H1 (cell line): ENCODE measurements at regions not wholly inside any gene's neighbourhood (a gene's known extent, or its start where the extent isn't known, plus 50 kb on each side); places are given as distances from the start of the nearest gene placed in this dataset.

Source experiments
- CTCF ChIA-PET: fragments of 300-600 bp; sonication (Branson Sonifier 250); formaldehyde crosslinking; loops from one replicate; lab custom pipeline; 2021; ENCODE audit not compliant: partially characterized antibody; lab: Charles Lee
- POLR2A ChIA-PET: fragments of 300-600 bp; sonication (Branson Sonifier 250); formaldehyde crosslinking; loops from one replicate; lab custom pipeline; 2021; ENCODE audit warnings: inconsistent platforms; ENCODE audit not compliant: partially characterized antibody; lab: Charles Lee
- DNase-seq, 2 experiments: peaks; one replicate each; pipeline versions ENCODE4 v3.0.0 to v3.0.0-alpha.2; 2010 to 2022; ENCODE audit warnings: low spot score in 2 of 2, low read depth in 1 of 2, mixed read lengths in 1 of 2
- FAIRE-seq: peaks from 2 replicates; lab custom pipeline; 2011; peaks lifted over from hg19 to GRCh38; lab: Jason Lieb, UNC
- H2AFZ ChIP-seq: 2 replicates; pipeline ENCODE4 v1.8.1; 2012; ENCODE audit warnings: low read length, inconsistent platforms
- H2AK5ac ChIP-seq: 2 replicates; pipeline ENCODE4 v1.6.1; 2013; ENCODE audit warnings: low read depth, low read length
- H2BK120ac ChIP-seq: replicated peaks from 2 replicates; pipeline ENCODE3; 2013; ENCODE audit warnings: low read depth, low read length, inconsistent platforms
- H2BK12ac ChIP-seq: 2 replicates; pipeline ENCODE4 v1.6.1; 2013; ENCODE audit warnings: low read depth, low read length
- H2BK15ac ChIP-seq: 2 replicates; pipeline ENCODE4 v1.6.1; 2013; ENCODE audit warnings: low read length
- H2BK20ac ChIP-seq: 2 replicates; pipeline ENCODE4 v1.6.1; 2013; ENCODE audit warnings: low read length
- H2BK5ac ChIP-seq: 2 replicates; pipeline ENCODE4 v1.6.1; 2013; ENCODE audit warnings: low read depth, low read length
- H3K14ac ChIP-seq: 2 replicates; pipeline ENCODE4 v1.6.1; 2013; ENCODE audit warnings: inconsistent platforms; ENCODE audit not compliant: insufficient read length
- H3K18ac ChIP-seq: 2 replicates; pipeline ENCODE4 v1.6.1; 2013; ENCODE audit warnings: low read length; ENCODE audit errors: extremely low read depth
- H3K23ac ChIP-seq: 2 replicates; pipeline ENCODE4 v1.6.1; 2013; ENCODE audit warnings: inconsistent platforms; ENCODE audit not compliant: insufficient read length
- H3K23me2 ChIP-seq: 2 replicates; pipeline ENCODE4 v1.6.1; 2013; ENCODE audit warnings: low read depth, low read length
- H3K27ac ChIP-seq: 2 replicates; pipeline ENCODE4 v1.6.1; 2011; ENCODE audit warnings: low read depth, low read length, inconsistent platforms
- H3K27me3 ChIP-seq, 4 experiments: replicated peaks in 1 of 4; 1 replicate in 1 of 4; 2 replicates in 3 of 4; pipeline versions ENCODE4 v1.6.1 to v1.8.1; 2011 to 2013; ENCODE audit warnings: low read length in 3 of 4, mild to moderate bottlenecking in 3 of 4, inconsistent platforms in 2 of 4, mixed read lengths in 2 of 4, moderate library complexity in 1 of 4; ENCODE audit not compliant: control insufficient read depth in 3 of 4, insufficient read depth in 3 of 4; ENCODE audit errors: extremely low read depth in 1 of 4
- H3K36me3 ChIP-seq, 4 experiments: 2 replicates each; pipeline versions ENCODE4 v1.6.1 to v1.8.1; 2011 to 2013; ENCODE audit warnings: mild to moderate bottlenecking in 4 of 4, low read length in 3 of 4, moderate library complexity in 2 of 4, control low read depth in 1 of 4, inconsistent platforms in 1 of 4; ENCODE audit not compliant: insufficient read depth in 4 of 4, control insufficient read depth in 2 of 4
- H3K4ac ChIP-seq: replicated peaks from 2 replicates; pipeline ENCODE3; 2013; ENCODE audit warnings: low read length, low read depth, mixed read lengths, inconsistent platforms; ENCODE audit not compliant: insufficient read length
- H3K4me1 ChIP-seq, 4 experiments: replicated peaks in 1 of 4; 1 replicate in 1 of 4; 2 replicates in 3 of 4; pipeline versions ENCODE4 v1.6.1 to v1.8.1; 2011 to 2013; ENCODE audit warnings: low read length in 3 of 4, inconsistent platforms in 2 of 4, mixed read lengths in 1 of 4; ENCODE audit not compliant: insufficient read depth in 4 of 4, control insufficient read depth in 3 of 4
- H3K4me2 ChIP-seq, 2 experiments: 2 replicates each; pipeline versions ENCODE4 v1.6.1 to v1.8.1; 2011 to 2013; ENCODE audit warnings: low read depth in 2 of 2, low read length in 2 of 2, control low read depth in 1 of 2, inconsistent platforms in 1 of 2, mild to moderate bottlenecking in 1 of 2; ENCODE audit not compliant: insufficient read depth in 1 of 2
- H3K4me3 ChIP-seq, 4 experiments: fragments of 200-600, 300-600 bp in 1 of 4; sonication (generic), shearing (Covaris generic), sonication (Bioruptor Twin) in 1 of 4; 2 replicates each; pipeline versions ENCODE4 v1.5.1 to v1.8.1; 2011 to 2016; ENCODE audit warnings: low read length in 4 of 4, low read depth in 3 of 4, control low read depth in 2 of 4, inconsistent platforms in 2 of 4, mild to moderate bottlenecking in 2 of 4, mixed read lengths in 1 of 4, moderate library complexity in 1 of 4; ENCODE audit not compliant: insufficient read depth in 2 of 4; ENCODE audit errors: extremely low read depth in 1 of 4
- H3K56ac ChIP-seq: replicated peaks from 2 replicates; pipeline ENCODE3; 2013; ENCODE audit warnings: low read depth, mild to moderate bottlenecking, mixed read lengths, low read length, inconsistent platforms; ENCODE audit not compliant: insufficient read length
- H3K79me1 ChIP-seq: 2 replicates; pipeline ENCODE4 v1.6.1; 2013; ENCODE audit warnings: low read depth, low read length, control low read depth
- H3K79me2 ChIP-seq, 2 experiments: 2 replicates each; pipeline versions ENCODE4 v1.6.1 to v1.8.1; 2012 to 2013; ENCODE audit warnings: low read length in 2 of 2, mild to moderate bottlenecking in 2 of 2, inconsistent platforms in 1 of 2; ENCODE audit not compliant: insufficient read depth in 2 of 2, control insufficient read depth in 1 of 2
- H3K9ac ChIP-seq, 4 experiments: replicated peaks in 1 of 4; 1 replicate in 1 of 4; 2 replicates in 3 of 4; pipeline versions ENCODE4 v1.6.1 to v1.8.1; 2011 to 2013; ENCODE audit warnings: low read depth in 3 of 4, low read length in 3 of 4, control low read depth in 2 of 4, mild to moderate bottlenecking in 2 of 4, moderate library complexity in 2 of 4, inconsistent platforms in 1 of 4; ENCODE audit errors: extremely low read depth in 1 of 4
- H3K9me3 ChIP-seq, 2 experiments: 2 replicates each; pipeline versions ENCODE4 v1.6.1 to v1.8.1; 2012 to 2013; ENCODE audit warnings: mild to moderate bottlenecking in 2 of 2, moderate library complexity in 2 of 2, control low read depth in 1 of 2, inconsistent platforms in 1 of 2, low read depth in 1 of 2, low read length in 1 of 2, mixed read lengths in 1 of 2; ENCODE audit not compliant: insufficient read depth in 2 of 2
- H4K20me1 ChIP-seq, 2 experiments: replicated peaks in 1 of 2; 2 replicates each; pipeline versions ENCODE3 to v1.8.1; 2011 to 2013; ENCODE audit warnings: inconsistent platforms in 2 of 2, low read length in 2 of 2, mild to moderate bottlenecking in 1 of 2; ENCODE audit not compliant: insufficient read depth in 2 of 2, control insufficient read depth in 1 of 2
- H4K5ac ChIP-seq: 2 replicates; pipeline ENCODE4 v1.6.1; 2013; ENCODE audit warnings: low read length, low read depth, mixed read lengths, inconsistent platforms; ENCODE audit not compliant: insufficient read length
- H4K8ac ChIP-seq: 2 replicates; pipeline ENCODE4 v1.8.0; 2013; ENCODE audit warnings: mild to moderate bottlenecking, moderate library complexity, low read length, inconsistent platforms; ENCODE audit not compliant: insufficient read depth; ENCODE audit errors: extremely low read depth
- H4K91ac ChIP-seq: replicated peaks from 2 replicates; pipeline ENCODE3; 2013; ENCODE audit warnings: low read length, mixed read lengths, inconsistent platforms; ENCODE audit not compliant: insufficient read length
- CBX5 ChIP-seq: fragments of 300-800, 300-1000 bp; sonication (generic); IDR thresholded peaks from 2 replicates; pipeline ENCODE4 v1.7.1; 2016; ENCODE audit warnings: antibody characterized with exemption, low read length, low read depth
- CBX8 ChIP-seq: fragments of 300-800, 300-1000 bp; sonication (generic); IDR thresholded peaks from 2 replicates; pipeline ENCODE4 v1.7.1; 2016; ENCODE audit warnings: low read depth, low read length, borderline replicate concordance
- CHD2 ChIP-seq: IDR thresholded peaks from 2 replicates; pipeline ENCODE4 v1.6.1; 2012; ENCODE audit warnings: low read length, improper control_type of control experiment
- GTF2F1 ChIP-seq: IDR thresholded peaks from 2 replicates; pipeline ENCODE4 v1.6.1; 2012; ENCODE audit warnings: low read depth, low read length, improper control_type of control experiment, borderline replicate concordance
- HDAC6 ChIP-seq: IDR thresholded peaks from one replicate; pipeline ENCODE4 v1.7.1; 2012; ENCODE audit warnings: low read depth, mild to moderate bottlenecking, inconsistent platforms, low read length, moderate library complexity
- JUND ChIP-seq: IDR thresholded peaks from 2 replicates; pipeline ENCODE4 v1.6.1; 2011; ENCODE audit warnings: mild to moderate bottlenecking, improper control_type of control experiment, low read length
- NRF1 ChIP-seq: IDR thresholded peaks from 2 replicates; pipeline ENCODE4 v1.6.1; 2011; ENCODE audit warnings: mild to moderate bottlenecking, low read depth, low read length, improper control_type of control experiment
- PHF8 ChIP-seq: fragments of 200-600 bp; sonication (generic); conservative IDR thresholded peaks from 2 replicates; pipeline ENCODE4 v1.7.1; 2012; ENCODE audit warnings: low read depth, mild to moderate bottlenecking, inconsistent platforms, low read length, moderate library complexity
- POLR2A ChIP-seq, 2 experiments: IDR thresholded peaks; 1 replicate in 1 of 2; 2 replicates in 1 of 2; pipeline ENCODE4 v1.6.1; 2011; ENCODE audit warnings: low read depth in 2 of 2, low read length in 2 of 2, mild to moderate bottlenecking in 2 of 2; ENCODE audit errors: control extremely low read depth in 1 of 2
- RFX5 ChIP-seq: IDR thresholded peaks from 2 replicates; pipeline ENCODE4 v1.6.1; 2011; ENCODE audit warnings: low read depth, low read length, improper control_type of control experiment, borderline replicate concordance
- SP4 ChIP-seq: IDR thresholded peaks from 2 replicates; pipeline ENCODE4 v1.6.1; 2012; ENCODE audit warnings: low read length, inconsistent platforms
- TAF7 ChIP-seq: optimal IDR thresholded peaks from 2 replicates; pipeline ENCODE3; 2011; ENCODE audit warnings: low read depth, mild to moderate bottlenecking, inconsistent platforms, low read length, moderate library complexity, borderline replicate concordance
- TBP ChIP-seq: IDR thresholded peaks from 2 replicates; pipeline ENCODE4 v1.6.1; 2011; ENCODE audit warnings: low read depth, low read length, improper control_type of control experiment
- ZNF274 ChIP-seq: IDR thresholded peaks from 2 replicates; pipeline ENCODE4 v1.7.0; 2012; ENCODE audit warnings: low read length, borderline replicate concordance; ENCODE audit errors: extremely low read depth
- TF ChIP-seq, protein P1 (sequence below): IDR thresholded peaks from 2 replicates; pipeline ENCODE4 v1.6.1; 2011; ENCODE audit warnings: low read depth, mild to moderate bottlenecking, low read length; ENCODE audit not compliant: insufficient read depth

DNA sequence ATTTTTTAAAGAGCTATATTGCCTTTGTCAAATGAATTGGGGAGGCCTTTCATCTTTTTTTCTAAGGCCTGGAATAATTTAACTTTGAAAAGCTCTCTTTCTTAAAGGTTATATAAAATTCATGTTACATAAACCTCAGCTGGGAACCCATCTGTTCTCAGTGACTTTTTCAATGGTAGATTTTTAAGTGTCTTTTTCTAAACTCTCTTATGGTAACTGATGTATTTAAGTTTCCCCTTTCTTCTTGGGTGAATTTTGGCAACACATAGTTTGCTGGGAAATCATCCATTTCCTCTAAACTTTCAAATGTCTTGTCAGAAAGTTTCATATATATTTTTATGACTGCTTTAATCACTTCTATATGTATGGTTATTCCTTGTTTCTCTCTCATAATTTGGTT is 362.2 kb upstream of the KLF6 start:
- no peak overlapping the region for H3K27ac ChIP-seq
- no peak overlapping the region for H3K4me3 ChIP-seq
- H3K14ac ChIP-seq = no peak overlapping the region
- no peaks in the 10 kb centered on the region for H3K79me1 ChIP-seq
- no peak overlapping the region for H2BK15ac ChIP-seq
- H3K56ac ChIP-seq = no peak overlapping the region
- no peak overlapping the region for H3K4me2 ChIP-seq
- H3K4me1 ChIP-seq = peaks cover 0 to 3% (median 0%) of the 10 kb centered on the region in 4 experiments; a peak in 2 of 7 replicates
- H2AK5ac ChIP-seq = no peak overlapping the region
- H4K8ac ChIP-seq = no peak overlapping the region
- no peak overlapping the region for H3K9ac ChIP-seq
- no peaks in the 10 kb centered on the region for H3K27me3 ChIP-seq
- H2AFZ ChIP-seq = no peak overlapping the region
- no peak for TF ChIP-seq GTF2F1
- TF ChIP-seq TBP = no peak
- TF ChIP-seq PHF8 = no peak
- no peak for TF ChIP-seq RFX5
- no peak for TF ChIP-seq ZNF274
- TF ChIP-seq CHD2 = no peak
- TF ChIP-seq JUND = no peak
- no peak for TF ChIP-seq HDAC6
- TF ChIP-seq TAF7 = no peak
- TF ChIP-seq CBX5 = no peak
- TF ChIP-seq SP4 = no peak
- no peak for TF ChIP-seq NRF1
- TF ChIP-seq, protein P1, sequence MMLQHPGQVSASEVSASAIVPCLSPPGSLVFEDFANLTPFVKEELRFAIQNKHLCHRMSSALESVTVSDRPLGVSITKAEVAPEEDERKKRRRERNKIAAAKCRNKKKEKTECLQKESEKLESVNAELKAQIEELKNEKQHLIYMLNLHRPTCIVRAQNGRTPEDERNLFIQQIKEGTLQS = no peak
- TF ChIP-seq POLR2A (IDR thresholded peaks at IDR 0.05; ENCODE audit: control extremely low read depth in 1 of 2, low read depth in 2 of 2, low read length in 2 of 2) = no peak
- no peak for TF ChIP-seq CBX8
- TF ChIP-seq, all 59 proteins: peak for 0
- CTCF ChIA-PET = interaction anchor here (1.5 to 1.6 kb wide), 2 partner anchors 9 to 245 kb away, joined by 3 read pairs; no protein-coding TSS in a partner anchor
- FAIRE-seq = no peak
- Histone ChIP-seq H3K23ac (no peak overlapping the region), H3K79me2 (no peaks in the 10 kb centered on the region), H2BK12ac (no peak overlapping the region), H3K36me3 (no peaks in the 10 kb centered on the region), H3K9me3 (no peaks in the 10 kb centered on the region), H4K91ac (no peak overlapping the region), H2BK120ac (no peak overlapping the region), H3K4ac (no peak overlapping the region), H2BK5ac (no peak overlapping the region), H3K18ac (no peak overlapping the region), H4K5ac (no peak overlapping the region), H3K23me2 (no peaks in the 10 kb centered on the region), H4K20me1 (no peaks in the 10 kb centered on the region), H2BK20ac (no peak overlapping the region)
- POLR2A ChIA-PET = no interaction called here
- DNase-seq = no peak
